Adrenal gland (tissue), 5 donors: ENCODE measurements at regions not wholly inside any gene's neighbourhood (a gene's known extent, or its start where the extent isn't known, plus 50 kb on each side); places are given as distances from the start of the nearest gene placed in this dataset.

Experiments used
- CTCF ChIP-seq, 6 experiments: fragments of 450-650 bp in 4 of 6; fragments of 200-600 bp in 2 of 6; sonication (generic) in 1 of 6; IDR thresholded peaks; 1 replicate in 5 of 6; 2 replicates in 1 of 6; pipeline versions ENCODE4 v1.5.1 to v1.8.0; 2016 to 2021; ENCODE audit warnings: antibody characterized with exemption in 6 of 6, mild to moderate bottlenecking in 2 of 6, moderate library complexity in 1 of 6
- POLR2A ChIP-seq, 2 donors: fragments of 450-650 bp; IDR thresholded peaks; one replicate each; pipeline ENCODE4 v1.6.1; 2017; ENCODE audit warnings: antibody characterized with exemption in 2 of 2, mild to moderate bottlenecking in 2 of 2, moderate library complexity in 1 of 2
- donor health status: DM: no; HTN: no; CAD: no.

GRCh38 chr5:44674461-44674860 lies 134.3 kb upstream of the MRPS30 start:
- TF ChIP-seq CTCF (IDR thresholded peaks at IDR 0.05) (no peak), POLR2A (IDR thresholded peaks at IDR 0.05) (no peak)
